ENCODE measurements at regions not wholly inside any gene's neighbourhood (a gene's known extent, or its start where the extent isn't known, plus 50 kb on each side); places are given as distances from the start of the nearest gene placed in this dataset.

- TF ChIP-seq POLR2A (IDR thresholded peaks at IDR 0.05) (no peak), CTCF (IDR thresholded peaks at IDR 0.05 in 8 of 11, conservative IDR thresholded peaks at IDR 0.05 in 3 of 11) (no peak), POLR2AphosphoS5 (IDR thresholded peaks at IDR 0.05) (no peak)
Measured at GRCh38 chr6:9186148-9186547, 750.8 kb upstream of the SLC35B3 start.

Measured in spleen (tissue), 7 donors.